DOHH2 (cell line): ENCODE measurements at regions not wholly inside any gene's neighbourhood (a gene's known extent, or its start where the extent isn't known, plus 50 kb on each side); places are given as distances from the start of the nearest gene placed in this dataset.

Experiments
- EZH2phosphoT487 ChIP-seq: fragments of 200-600 bp; sonication (generic); IDR thresholded peaks from 2 replicates; pipeline ENCODE4 v1.6.1; 2017; ENCODE audit warnings: borderline replicate concordance, mild to moderate bottlenecking, antibody characterized with exemption, low read length, moderate library complexity, mixed read lengths
- TF ChIP-seq, protein P1 (sequence below): fragments of 200-600 bp; sonication (generic); IDR thresholded peaks from one replicate; pipeline ENCODE4 v1.5.1; 2014; ENCODE audit warnings: antibody characterized with exemption, mild to moderate bottlenecking, low read depth, low read length; ENCODE audit not compliant: poor library complexity, severe bottlenecking

DNA sequence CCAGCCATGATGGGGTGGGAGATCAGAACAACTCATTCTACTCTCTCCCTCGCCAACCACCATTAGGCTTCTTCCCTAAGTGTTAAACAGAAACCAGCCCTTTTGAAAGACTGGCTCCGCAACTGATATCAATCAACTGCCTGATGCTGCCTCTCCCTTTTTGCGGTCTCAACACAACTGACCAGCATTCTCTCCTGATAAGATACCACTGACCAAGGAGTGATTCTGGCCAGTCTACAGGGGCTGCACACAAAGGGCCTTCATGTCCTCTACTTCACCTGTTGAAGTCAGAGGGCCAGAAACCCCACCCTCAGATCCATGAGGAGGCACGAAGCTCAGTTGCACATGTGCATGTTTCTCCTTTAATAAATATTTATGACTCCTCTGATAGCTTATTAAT is 145.1 kb downstream of the CD24 start:
- TF ChIP-seq, protein P1, sequence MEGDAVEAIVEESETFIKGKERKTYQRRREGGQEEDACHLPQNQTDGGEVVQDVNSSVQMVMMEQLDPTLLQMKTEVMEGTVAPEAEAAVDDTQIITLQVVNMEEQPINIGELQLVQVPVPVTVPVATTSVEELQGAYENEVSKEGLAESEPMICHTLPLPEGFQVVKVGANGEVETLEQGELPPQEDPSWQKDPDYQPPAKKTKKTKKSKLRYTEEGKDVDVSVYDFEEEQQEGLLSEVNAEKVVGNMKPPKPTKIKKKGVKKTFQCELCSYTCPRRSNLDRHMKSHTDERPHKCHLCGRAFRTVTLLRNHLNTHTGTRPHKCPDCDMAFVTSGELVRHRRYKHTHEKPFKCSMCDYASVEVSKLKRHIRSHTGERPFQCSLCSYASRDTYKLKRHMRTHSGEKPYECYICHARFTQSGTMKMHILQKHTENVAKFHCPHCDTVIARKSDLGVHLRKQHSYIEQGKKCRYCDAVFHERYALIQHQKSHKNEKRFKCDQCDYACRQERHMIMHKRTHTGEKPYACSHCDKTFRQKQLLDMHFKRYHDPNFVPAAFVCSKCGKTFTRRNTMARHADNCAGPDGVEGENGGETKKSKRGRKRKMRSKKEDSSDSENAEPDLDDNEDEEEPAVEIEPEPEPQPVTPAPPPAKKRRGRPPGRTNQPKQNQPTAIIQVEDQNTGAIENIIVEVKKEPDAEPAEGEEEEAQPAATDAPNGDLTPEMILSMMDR = no peak
- TF ChIP-seq EZH2phosphoT487 = no peak
